ENCODE measurements at regions not wholly inside any gene's neighbourhood (a gene's known extent, or its start where the extent isn't known, plus 50 kb on each side); places are given as distances from the start of the nearest gene placed in this dataset.

GRCh38 chr16:51458356-51459140 lies 307.5 kb upstream of the SALL1 start:
- no peak for TF ChIP-seq CTCF (IDR thresholded peaks at IDR 0.05; ENCODE audit: insufficient read depth, low read length)
- no peak for TF ChIP-seq SPI1 (IDR thresholded peaks at IDR 0.05; ENCODE audit: borderline replicate concordance, low read depth)
- TF ChIP-seq POLR2AphosphoS5 (IDR thresholded peaks at IDR 0.05; ENCODE audit: low read depth): no peak

Measured in HL-60 (cell line).